Retina (tissue), 1 donor: ENCODE measurements at regions not wholly inside any gene's neighbourhood (a gene's known extent, or its start where the extent isn't known, plus 50 kb on each side); places are given as distances from the start of the nearest gene placed in this dataset.

Source experiments
- DNase-seq: peaks from one replicate; pipeline ENCODE4 v3.0.0-alpha.2; 2016

GRCh38 chr11:69415411-69416142, 65.9 kb upstream of the LINC01488 start:
- DNase-seq, result no peak

DNA sequence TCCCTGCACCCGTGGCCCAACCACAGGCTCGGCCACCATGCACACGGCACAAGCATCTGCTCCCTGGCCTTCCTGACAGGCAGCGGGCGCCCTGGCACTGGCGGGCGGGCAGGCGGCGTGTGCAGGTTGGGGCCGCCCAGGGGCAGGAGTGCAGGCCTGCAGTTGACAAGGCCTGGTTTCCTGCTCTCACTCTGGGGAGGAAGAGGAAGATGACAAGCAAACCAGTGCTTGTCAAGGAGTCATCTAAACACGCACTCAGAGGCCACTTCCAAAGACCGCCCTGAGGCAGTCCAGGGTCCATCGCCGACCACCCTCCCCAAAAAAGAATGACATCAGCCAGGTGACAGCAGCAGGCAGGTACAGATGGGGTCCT, 65.3 kb upstream of the LINC01488 start:
- DNase-seq, result no peak

GRCh38 chr11:69416762-69417698, 64.4 kb upstream of the LINC01488 start:
- DNase-seq, result peak; percentile 48

- DNase-seq, result no peak
Observed at GRCh38 chr11:69417699-69418085, 63.8 kb upstream of the LINC01488 start.

- DNase-seq, result no peak
Observed at GRCh38 chr11:69418576-69419296, 62.7 kb upstream of the LINC01488 start.

DNA sequence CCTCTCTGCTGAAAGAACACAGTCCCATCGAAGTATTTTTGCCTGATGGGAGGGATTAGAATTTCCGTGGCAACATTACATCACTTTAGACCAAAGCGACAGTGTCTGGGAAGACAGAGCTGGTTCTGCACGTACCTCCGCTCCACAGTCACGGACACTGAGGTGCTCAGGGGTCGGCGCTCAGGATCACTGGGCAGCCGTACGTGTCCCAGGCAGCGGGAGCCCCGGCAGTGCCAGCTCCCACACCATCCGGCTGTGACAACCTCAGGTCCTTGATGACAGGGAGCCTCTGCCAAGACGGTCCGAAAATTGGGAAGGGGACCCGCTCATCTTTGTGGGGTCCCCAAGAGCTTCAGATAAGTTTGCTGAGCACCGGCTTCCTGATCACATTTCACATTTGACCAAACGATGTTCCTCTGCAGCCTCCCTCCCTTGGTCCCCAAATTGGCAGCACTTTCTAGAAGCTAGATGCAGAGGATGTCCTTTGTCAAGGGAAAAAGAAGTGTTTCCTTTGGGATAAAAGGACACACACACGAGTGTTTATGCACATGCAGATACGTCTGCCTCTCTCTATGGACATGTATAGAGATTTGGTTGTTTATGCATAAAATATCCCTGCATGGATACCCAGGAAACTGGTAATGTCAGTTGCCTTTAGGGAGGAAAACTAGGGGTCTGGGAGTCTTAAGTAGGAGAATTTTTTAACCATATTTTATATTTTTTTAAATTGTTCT, 61.6 kb upstream of the LINC01488 start:
- DNase-seq, result no peak

- DNase-seq, result no peak
Observed at GRCh38 chr11:69422645-69423044, 58.8 kb upstream of the LINC01488 start.

- no peak for DNase-seq
Observed at GRCh38 chr11:69423181-69423580, 58.3 kb upstream of the LINC01488 start.

DNA sequence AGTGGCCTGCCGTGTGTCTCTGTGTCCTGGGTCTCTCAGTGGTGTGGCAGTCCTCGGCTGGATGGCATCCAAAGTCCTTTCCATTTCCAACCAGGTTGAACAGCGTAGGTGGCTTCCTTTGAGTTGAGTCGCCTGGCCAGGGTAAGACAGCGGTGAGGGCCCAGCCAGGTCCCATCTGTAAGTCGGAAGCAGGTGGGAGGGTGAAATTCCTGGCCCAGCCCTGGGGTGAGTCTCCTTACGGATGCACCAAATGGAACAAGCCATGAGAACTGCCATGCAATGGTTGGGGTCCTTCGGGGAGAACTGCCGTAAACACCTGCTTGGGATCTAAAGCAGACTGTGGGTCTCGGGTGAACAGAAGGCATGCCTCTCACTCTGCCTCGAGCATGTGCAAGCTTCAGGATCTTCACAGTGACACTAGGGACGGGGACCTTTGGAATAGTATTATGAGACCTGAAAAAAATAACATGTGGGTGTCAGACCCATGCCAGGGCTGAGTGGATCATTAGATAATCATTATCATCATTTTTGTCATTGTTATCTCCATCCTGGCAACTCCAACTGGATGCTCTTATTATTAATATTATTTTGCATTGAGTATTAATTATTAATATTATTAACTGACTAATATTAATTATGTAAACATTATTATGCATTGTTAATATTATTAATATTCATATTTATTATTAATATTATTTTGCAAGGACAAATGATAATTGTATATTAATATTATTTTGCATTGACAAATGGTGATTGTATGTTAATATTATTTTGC, 57.7 kb upstream of the LINC01488 start:
- DNase-seq, result no peak

GRCh38 chr11:69424748-69425147, 56.7 kb upstream of the LINC01488 start:
- DNase-seq, result no peak

DNA sequence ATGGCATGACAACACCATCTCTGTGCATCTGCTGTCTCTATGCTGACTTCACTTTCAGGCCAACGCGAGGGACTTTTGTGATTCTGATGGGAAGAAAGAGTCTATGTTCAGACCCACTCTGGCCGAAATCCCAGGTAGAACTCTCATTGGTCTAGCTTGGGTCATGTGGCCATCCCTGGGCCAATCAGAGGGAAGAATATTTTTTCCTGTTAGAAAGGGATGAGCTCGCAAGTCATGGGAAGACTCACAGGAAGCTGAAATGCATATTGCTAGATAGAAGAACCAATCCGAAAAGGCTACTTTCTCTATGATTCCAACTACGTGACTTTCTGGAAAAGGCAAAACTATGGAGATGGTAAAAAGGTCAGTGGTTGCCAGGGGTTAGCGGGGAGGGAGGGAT, 56.0 kb upstream of the LINC01488 start:
- DNase-seq, result no peak

GRCh38 chr11:69425895-69426544, 55.4 kb upstream of the LINC01488 start:
- no peak for DNase-seq

DNA sequence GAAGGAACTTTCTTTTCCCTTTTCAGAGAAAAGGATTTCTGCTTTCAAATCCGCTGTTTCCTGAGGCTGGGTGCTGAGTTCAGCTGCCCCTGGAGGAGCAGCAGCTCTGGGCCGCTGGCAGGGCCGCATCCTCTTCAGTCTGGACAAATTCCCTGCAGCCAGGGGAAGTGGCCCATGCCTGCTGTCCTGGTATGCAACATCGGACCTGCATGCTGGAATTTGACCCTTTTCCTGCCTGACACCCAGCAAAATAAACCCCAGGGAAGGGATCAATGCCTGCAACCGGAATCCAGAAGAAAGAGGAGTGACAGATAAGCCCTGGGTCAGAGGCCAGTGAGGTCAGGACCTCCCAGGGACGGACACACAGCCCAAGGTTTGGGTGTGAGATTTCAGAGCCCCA, 54.1 kb upstream of the LINC01488 start:
- DNase-seq, result no peak

DNA sequence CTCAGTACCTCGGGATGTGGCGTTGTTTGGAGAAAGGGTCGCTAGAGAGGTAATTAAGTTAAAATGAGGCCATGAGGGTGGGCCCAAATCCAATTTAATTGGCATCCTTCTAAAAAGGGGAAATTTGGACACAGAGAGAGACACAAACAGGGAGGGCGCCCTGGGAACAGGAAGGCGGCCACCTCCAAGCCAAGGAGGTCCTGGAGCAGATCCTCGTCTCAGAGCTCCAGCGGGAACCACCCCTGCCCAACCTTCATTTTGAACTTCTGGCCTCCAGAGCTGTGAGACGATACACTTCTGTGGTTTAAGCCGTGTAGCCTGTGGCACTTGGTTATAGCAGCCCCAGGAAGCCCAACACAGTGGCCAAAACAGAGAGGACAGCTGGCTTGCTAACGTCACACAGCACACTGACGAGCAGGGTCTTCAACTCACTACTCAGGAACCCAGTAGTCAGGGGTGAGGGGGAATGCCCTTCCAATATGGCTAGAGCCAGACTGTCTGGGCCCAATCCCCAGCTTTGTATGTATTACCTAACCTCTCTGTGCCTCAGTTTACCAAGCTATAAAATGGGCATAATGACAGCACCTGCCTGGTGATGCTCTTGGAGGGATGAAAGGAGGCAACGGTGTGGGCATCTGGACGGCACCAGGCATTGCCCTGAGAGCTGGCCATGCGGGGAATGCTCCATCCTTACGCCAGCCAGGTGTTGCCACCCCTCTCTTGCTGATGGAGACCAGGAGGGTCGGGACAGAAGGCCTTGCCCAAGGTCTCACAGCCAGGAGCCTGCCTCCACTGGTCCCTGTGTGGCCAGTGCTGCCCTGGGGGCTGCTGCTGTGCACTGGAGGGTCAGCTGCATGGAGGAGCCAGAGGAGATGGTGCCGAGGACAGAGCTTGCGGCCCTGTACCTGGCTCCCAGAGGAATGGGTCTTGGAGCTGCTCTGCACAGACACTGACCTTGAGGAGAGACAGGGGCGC, 53.3 kb upstream of the LINC01488 start:
- DNase-seq, result no peak

DNA sequence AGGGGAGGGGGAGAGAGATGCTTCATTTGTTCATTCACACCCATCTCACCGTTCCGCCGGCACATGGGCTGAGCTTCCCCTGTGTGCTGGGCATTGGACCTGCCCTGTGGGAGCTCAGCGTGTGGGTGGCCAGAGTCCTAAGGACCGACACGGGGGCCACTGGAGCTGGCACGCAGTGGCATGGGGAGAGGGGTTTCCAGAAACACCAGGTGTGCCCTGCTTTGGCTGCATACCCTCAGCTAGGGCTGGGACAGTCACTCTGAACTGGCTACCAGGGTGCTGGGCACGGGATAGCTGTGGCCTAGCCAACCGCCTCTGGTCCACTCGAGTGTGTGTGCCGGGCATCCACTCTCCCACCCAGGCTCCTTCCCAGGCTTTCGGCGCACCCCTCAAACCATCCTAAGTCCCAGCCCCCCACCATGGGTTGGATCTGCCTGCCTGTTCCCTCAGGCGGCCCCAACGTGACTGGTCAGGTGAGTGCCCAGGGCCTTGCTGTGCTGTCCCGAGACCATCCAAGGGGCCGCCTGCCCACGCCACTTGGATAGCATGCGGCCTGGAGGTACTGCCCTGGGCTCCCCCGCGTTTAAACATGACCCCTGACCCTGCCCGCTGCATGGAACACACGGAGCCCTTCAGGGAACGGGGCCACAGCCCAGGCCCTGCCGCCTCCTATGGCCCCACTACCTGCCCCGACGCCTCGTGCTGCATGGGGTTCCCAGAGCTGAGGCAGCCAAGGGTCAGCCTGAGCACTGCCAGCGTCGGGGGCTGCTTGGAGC, 51.6 kb upstream of the LINC01488 start:
- no peak for DNase-seq

GRCh38 chr11:69430566-69430965, 50.9 kb upstream of the LINC01488 start:
- DNase-seq, result no peak

DNA sequence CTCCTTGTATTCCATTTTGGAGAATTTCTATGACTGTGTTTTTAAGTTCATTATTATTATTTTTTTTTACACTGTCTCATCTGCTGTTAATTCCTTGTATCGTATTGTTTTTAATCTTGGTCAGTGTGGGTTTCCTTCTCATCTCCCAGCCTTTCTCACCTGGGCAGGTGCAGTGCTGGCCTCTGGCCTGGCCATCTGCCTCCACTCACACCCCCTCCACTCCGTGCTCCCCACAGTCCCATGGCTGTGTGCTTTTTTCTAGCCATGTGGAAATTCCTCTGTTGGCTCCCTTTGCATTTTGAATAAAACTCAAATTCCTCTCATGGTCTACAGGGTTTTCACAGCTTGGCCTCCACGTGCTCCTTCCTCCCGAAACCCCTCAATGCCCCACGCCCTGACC, 50.3 kb upstream of the LINC01488 start:
- DNase-seq, result no peak
